A673 (cell line): ENCODE measurements at regions not wholly inside any gene's neighbourhood (a gene's known extent, or its start where the extent isn't known, plus 50 kb on each side); places are given as distances from the start of the nearest gene placed in this dataset.

ENCODE experiments used
- BruUV-seq: library from RNA; stranded (reverse); fragments of 400-500 nt; replicated peaks from 2 replicates; lab custom pipeline; 2021; lab: Mats Ljungman, UMichigan
- CTCF ChIA-PET: fragments of 300-600 bp; sonication (Branson Sonifier 250); formaldehyde crosslinking; loops from one replicate; lab custom pipeline; 2022; ENCODE audit warnings: antibody characterized with exemption; lab: Charles Lee
- POLR2A ChIA-PET: fragments of 300-600 bp; sonication (Branson Sonifier 250); formaldehyde crosslinking; loops from one replicate; lab custom pipeline; 2022; ENCODE audit warnings: antibody characterized with exemption; ENCODE audit not compliant: low non-redundant PET; lab: Charles Lee
- DNase-seq: peaks from one replicate; pipeline ENCODE4 v3.0.0-alpha.2; 2015; ENCODE audit warnings: low spot score
- H3K27ac ChIP-seq: fragments of 200-600 bp; sonication (generic); 2 replicates; pipeline ENCODE4 v1.5.1; 2016; ENCODE audit warnings: mixed run types, low read depth, mild to moderate bottlenecking, mixed read lengths, antibody characterized with exemption, low read length; ENCODE audit not compliant: poor library complexity, severe bottlenecking
- H3K27me3 ChIP-seq: fragments of 200-600 bp; sonication (generic); replicated peaks from 2 replicates; pipeline ENCODE4 v1.6.1; 2017; ENCODE audit warnings: mixed run types, low read depth, mild to moderate bottlenecking, mixed read lengths, antibody characterized with exemption, low read length; ENCODE audit not compliant: insufficient read depth, poor library complexity
- H3K36me3 ChIP-seq: fragments of 200-600 bp; sonication (generic); 2 replicates; pipeline ENCODE4 v1.6.1; 2016; ENCODE audit warnings: mixed run types, mild to moderate bottlenecking, mixed read lengths, antibody characterized with exemption, low read length; ENCODE audit not compliant: insufficient read depth, poor library complexity, severe bottlenecking
- H3K4me1 ChIP-seq: fragments of 200-600 bp; sonication (generic); 2 replicates; pipeline ENCODE4 v1.6.1; 2017; ENCODE audit warnings: mixed run types, mild to moderate bottlenecking, mixed read lengths, antibody characterized with exemption, low read length; ENCODE audit not compliant: insufficient read depth, poor library complexity, severe bottlenecking
- H3K4me3 ChIP-seq: fragments of 200-600 bp; sonication (generic); 2 replicates; pipeline ENCODE4 v1.5.1; 2016; ENCODE audit warnings: low read depth, mixed run types, mild to moderate bottlenecking, mixed read lengths, low read length; ENCODE audit not compliant: poor library complexity, severe bottlenecking
- H3K9me3 ChIP-seq: fragments of 200-600 bp; sonication (generic); 2 replicates; pipeline ENCODE4 v1.6.1; 2016; ENCODE audit warnings: mixed run types, low read depth, mild to moderate bottlenecking, mixed read lengths, antibody characterized with exemption, low read length; ENCODE audit not compliant: poor library complexity, severe bottlenecking
- EZH2 ChIP-seq: fragments of 200-600 bp; sonication (generic); IDR thresholded peaks from 2 replicates; pipeline ENCODE4 v1.6.1; 2017; ENCODE audit warnings: borderline replicate concordance, low read depth, mild to moderate bottlenecking, mixed read lengths, antibody characterized with exemption, low read length; ENCODE audit not compliant: poor library complexity, severe bottlenecking
- intact Hi-C: fragments of 100-400 bp; cut with micrococcal nuclease; formaldehyde crosslinking; loops from one replicate; pipeline ENCODE4 v1.10.0; 2022; ENCODE audit not compliant: unreplicated experiment
- TF ChIP-seq, protein P1 (sequence below): fragments of 300-800, 200-600 bp; sonication (generic); conservative IDR thresholded peaks from 2 replicates; pipeline ENCODE4 v1.5.1; 2017; ENCODE audit warnings: low read depth, mild to moderate bottlenecking, antibody characterized with exemption, low read length, moderate library complexity, mixed read lengths

DNA sequence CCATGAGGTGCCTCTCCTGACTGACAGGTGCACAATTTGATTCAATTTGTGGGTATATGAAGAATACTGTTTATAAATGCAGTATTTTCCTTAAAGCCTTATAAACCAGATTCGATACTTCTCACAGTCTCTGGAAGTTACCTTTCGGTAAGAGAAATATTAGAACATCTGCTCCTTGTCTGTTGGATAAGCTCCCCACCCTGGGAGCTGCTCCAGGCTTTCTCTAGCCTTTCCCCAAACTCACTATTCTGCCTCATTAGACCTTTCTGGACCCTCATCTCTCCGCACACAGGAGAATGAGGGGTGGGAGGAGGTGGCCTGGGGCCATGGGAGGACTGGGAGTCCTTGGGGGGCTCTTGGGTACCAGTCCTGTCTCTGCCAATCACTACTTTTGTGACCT, 59.8 kb upstream of the TBC1D21 start:
- intact Hi-C loops, result no loop called here
- no peak for DNase-seq
- POLR2A ChIA-PET, result no interaction called here
- H3K4me1 ChIP-seq, result no peaks in the 10 kb centered on the region
- TF ChIP-seq EZH2, result no peak
- TF ChIP-seq, protein P1, sequence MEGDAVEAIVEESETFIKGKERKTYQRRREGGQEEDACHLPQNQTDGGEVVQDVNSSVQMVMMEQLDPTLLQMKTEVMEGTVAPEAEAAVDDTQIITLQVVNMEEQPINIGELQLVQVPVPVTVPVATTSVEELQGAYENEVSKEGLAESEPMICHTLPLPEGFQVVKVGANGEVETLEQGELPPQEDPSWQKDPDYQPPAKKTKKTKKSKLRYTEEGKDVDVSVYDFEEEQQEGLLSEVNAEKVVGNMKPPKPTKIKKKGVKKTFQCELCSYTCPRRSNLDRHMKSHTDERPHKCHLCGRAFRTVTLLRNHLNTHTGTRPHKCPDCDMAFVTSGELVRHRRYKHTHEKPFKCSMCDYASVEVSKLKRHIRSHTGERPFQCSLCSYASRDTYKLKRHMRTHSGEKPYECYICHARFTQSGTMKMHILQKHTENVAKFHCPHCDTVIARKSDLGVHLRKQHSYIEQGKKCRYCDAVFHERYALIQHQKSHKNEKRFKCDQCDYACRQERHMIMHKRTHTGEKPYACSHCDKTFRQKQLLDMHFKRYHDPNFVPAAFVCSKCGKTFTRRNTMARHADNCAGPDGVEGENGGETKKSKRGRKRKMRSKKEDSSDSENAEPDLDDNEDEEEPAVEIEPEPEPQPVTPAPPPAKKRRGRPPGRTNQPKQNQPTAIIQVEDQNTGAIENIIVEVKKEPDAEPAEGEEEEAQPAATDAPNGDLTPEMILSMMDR, result no peak
- H3K4me3 ChIP-seq, result no peak overlapping the region
- no peaks in the 10 kb centered on the region for H3K9me3 ChIP-seq
- H3K27ac ChIP-seq, result no peak overlapping the region
- no peaks in the 10 kb centered on the region for H3K27me3 ChIP-seq
- no TSS peak for BruUV-seq
- CTCF ChIA-PET, result no interaction called here
- H3K36me3 ChIP-seq, result no peaks in the 10 kb centered on the region

DNA sequence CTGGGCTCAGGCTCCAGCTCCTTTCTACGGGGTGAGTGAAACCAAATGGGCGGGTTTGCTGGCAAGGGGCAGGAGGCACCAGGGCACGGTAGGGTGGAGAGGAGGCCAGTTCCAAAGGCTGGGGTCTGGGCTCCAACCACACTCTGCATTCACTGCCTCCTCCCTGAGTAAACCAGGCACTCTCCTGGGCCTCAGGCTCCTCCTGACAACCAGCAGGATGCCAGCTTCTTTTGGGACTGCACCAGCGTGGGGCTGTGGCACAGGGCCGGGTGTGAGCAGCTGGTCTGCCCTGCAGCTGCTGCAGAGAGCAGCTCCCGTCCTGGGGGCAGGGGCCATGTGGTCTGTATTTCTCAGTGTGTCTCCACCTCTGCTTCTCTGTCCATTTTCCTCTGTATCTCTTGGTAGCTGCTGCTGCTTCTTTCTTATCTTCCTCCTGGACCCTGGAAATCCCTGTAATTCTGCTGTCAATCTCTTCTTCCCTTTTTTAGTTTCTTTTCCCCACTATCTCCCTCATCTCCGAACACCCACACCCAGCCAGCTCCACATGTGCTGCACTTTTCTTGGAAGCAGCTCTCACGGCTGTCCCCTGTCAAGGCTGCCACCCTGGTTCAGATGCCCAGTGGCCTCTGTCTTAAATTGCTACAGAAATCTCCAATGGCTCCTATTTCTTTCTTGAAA, 54.9 kb upstream of the TBC1D21 start:
- Histone ChIP-seq H3K36me3 (no peaks in the 10 kb centered on the region), H3K9me3 (no peaks in the 10 kb centered on the region), H3K27ac (no peak overlapping the region), H3K4me3 (no peak overlapping the region), H3K4me1 (no peaks in the 10 kb centered on the region), H3K27me3 (no peaks in the 10 kb centered on the region)
- no peak for DNase-seq
- POLR2A ChIA-PET, result no interaction called here
- intact Hi-C loops, result no loop called here
- BruUV-seq, result no TSS peak
- TF ChIP-seq, protein P1, result no peak
- TF ChIP-seq EZH2, result no peak
- CTCF ChIA-PET, result no interaction called here

DNA sequence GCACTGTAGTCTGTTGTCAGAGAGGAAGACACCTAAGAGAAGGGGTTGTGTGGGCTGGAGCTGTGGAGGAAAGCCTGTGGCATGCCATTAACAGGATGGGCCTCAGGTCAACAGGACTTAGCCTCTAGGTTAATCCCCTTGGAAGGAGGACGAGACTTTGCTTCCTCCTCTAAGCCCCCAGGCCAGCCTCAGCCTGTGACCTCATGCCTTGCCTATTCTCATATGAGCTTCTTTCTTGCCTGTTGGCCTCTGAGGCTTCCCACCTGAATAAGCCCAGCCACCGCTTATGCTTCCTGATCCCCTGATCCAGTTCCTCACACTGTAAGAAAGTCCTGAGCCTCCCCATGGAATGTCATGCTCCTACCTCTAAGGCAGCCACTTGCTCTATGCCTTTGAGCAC, 52.2 kb upstream of the TBC1D21 start:
- intact Hi-C loops, result no loop called here
- Histone ChIP-seq H3K36me3 (no peaks in the 10 kb centered on the region), H3K4me1 (no peaks in the 10 kb centered on the region), H3K27ac (no peak overlapping the region), H3K9me3 (no peaks in the 10 kb centered on the region), H3K27me3 (no peaks in the 10 kb centered on the region), H3K4me3 (no peak overlapping the region)
- ChIA-PET POLR2A (no interaction called here), CTCF (interaction anchor here (0.5 kb wide), 1 partner anchor 306 kb away, joined by 3 read pairs; no protein-coding TSS in a partner anchor)
- no peak for DNase-seq
- no TSS peak for BruUV-seq
- no peak for TF ChIP-seq EZH2
- TF ChIP-seq, protein P1, result no peak
